CD14-positive monocyte (primary cell): ENCODE measurements at regions not wholly inside any gene's neighbourhood (a gene's known extent, or its start where the extent isn't known, plus 50 kb on each side); places are given as distances from the start of the nearest gene placed in this dataset.

Source experiments
- DNase-seq, 3 donors: peaks; one replicate each; pipeline ENCODE4 v3.0.0-alpha.2; 2011 to 2022
- H2AFZ ChIP-seq: 2 replicates; pipeline ENCODE4 v1.6.0; 2012; ENCODE audit warnings: mild to moderate bottlenecking, low read depth, low read length, inconsistent platforms; ENCODE audit not compliant: insufficient read depth, poor library complexity, severe bottlenecking
- H3K27ac ChIP-seq, 2 donors: 1 replicate in 1 of 2; 2 replicates in 1 of 2; pipeline ENCODE4 v1.5.1; 2012 to 2013; ENCODE audit warnings: low read length in 2 of 2, control low read depth in 1 of 2, inconsistent platforms in 1 of 2, low read depth in 1 of 2, mild to moderate bottlenecking in 1 of 2
- H3K27me3 ChIP-seq, 2 donors: one replicate each; pipeline versions ENCODE4 v1.6.0 to v1.6.1; 2011 to 2013; ENCODE audit warnings: low read length in 2 of 2; ENCODE audit not compliant: control insufficient read depth in 2 of 2, insufficient read depth in 2 of 2
- H3K36me3 ChIP-seq, 2 donors: replicated peaks in 1 of 2; 1 replicate in 1 of 2; 2 replicates in 1 of 2; pipeline versions ENCODE4 v1.5.1 to v1.6.1; 2012 to 2013; ENCODE audit warnings: low read length in 2 of 2, control low read depth in 1 of 2, inconsistent platforms in 1 of 2, mild to moderate bottlenecking in 1 of 2; ENCODE audit not compliant: insufficient read depth in 2 of 2, control insufficient read depth in 1 of 2
- H3K4me1 ChIP-seq, 2 donors: 1 replicate in 1 of 2; 2 replicates in 1 of 2; pipeline versions ENCODE4 v1.5.1 to v1.6.1; 2012 to 2013; ENCODE audit warnings: low read length in 2 of 2, control low read depth in 1 of 2, inconsistent platforms in 1 of 2, mild to moderate bottlenecking in 1 of 2, moderate library complexity in 1 of 2; ENCODE audit not compliant: insufficient read depth in 2 of 2, control insufficient read depth in 1 of 2
- H3K4me2 ChIP-seq: replicated peaks from 2 replicates; pipeline ENCODE3; 2012; ENCODE audit warnings: low read length, moderate library complexity, mild to moderate bottlenecking; ENCODE audit not compliant: poor library complexity, severe bottlenecking; ENCODE audit errors: extremely low read depth
- H3K4me3 ChIP-seq, 3 experiments: fragments of 200-600 bp in 1 of 3; sonication (generic) in 1 of 3; replicated peaks in 1 of 3; 1 replicate in 2 of 3; 2 replicates in 1 of 3; pipeline ENCODE4 v1.5.1; 2011 to 2013; ENCODE audit warnings: low read length in 3 of 3, mild to moderate bottlenecking in 3 of 3, control low read depth in 2 of 3, low read depth in 2 of 3, inconsistent platforms in 1 of 3, moderate library complexity in 1 of 3
- H3K79me2 ChIP-seq: 2 replicates; pipeline ENCODE4 v1.6.0; 2012; ENCODE audit warnings: mild to moderate bottlenecking, control low read depth, inconsistent platforms, low read length, moderate library complexity; ENCODE audit not compliant: insufficient read depth
- H3K9ac ChIP-seq: 2 replicates; pipeline ENCODE4 v1.6.0; 2017; ENCODE audit warnings: low read length, mild to moderate bottlenecking; ENCODE audit not compliant: insufficient read depth, poor library complexity, severe bottlenecking
- H3K9me3 ChIP-seq, 2 donors: replicated peaks in 1 of 2; 1 replicate in 1 of 2; 2 replicates in 1 of 2; pipeline versions ENCODE4 v1.5.1 to v1.6.1; 2012 to 2013; ENCODE audit warnings: low read length in 2 of 2, control low read depth in 1 of 2; ENCODE audit not compliant: control insufficient read depth in 1 of 2, insufficient read depth in 1 of 2
- H4K20me1 ChIP-seq: 2 replicates; pipeline ENCODE4 v1.6.0; 2012; ENCODE audit warnings: mild to moderate bottlenecking, low read length, control low read depth, moderate library complexity; ENCODE audit not compliant: insufficient read depth
- H3K27ac Mint-ChIP-seq, 7 donors: one replicate each; pipeline ENCODE4 v1.8.0; 2020; ENCODE audit warnings: mild to moderate bottlenecking in 7 of 7, mixed read lengths in 7 of 7, moderate library complexity in 6 of 7, inconsistent platforms in 2 of 7
- H3K27me3 Mint-ChIP-seq, 3 donors: one replicate each; pipeline ENCODE4 v1.8.0; 2021 to 2022; ENCODE audit warnings: low read depth in 3 of 3, mild to moderate bottlenecking in 3 of 3, mixed read lengths in 3 of 3, moderate library complexity in 3 of 3, inconsistent platforms in 1 of 3
- H3K36me3 Mint-ChIP-seq, 2 donors: one replicate each; pipeline ENCODE4 v1.8.0; 2020; ENCODE audit warnings: mixed read lengths in 2 of 2, inconsistent platforms in 1 of 2, mild to moderate bottlenecking in 1 of 2
- H3K4me1 Mint-ChIP-seq: one replicate; pipeline ENCODE4 v1.8.0; 2020; ENCODE audit warnings: mild to moderate bottlenecking, mixed read lengths
- H3K4me3 Mint-ChIP-seq, 2 donors: one replicate each; pipeline ENCODE4 v1.8.0; 2020; ENCODE audit warnings: mild to moderate bottlenecking in 2 of 2, mixed read lengths in 2 of 2, moderate library complexity in 1 of 2
- H3K9me3 Mint-ChIP-seq, 7 donors: one replicate each; pipeline ENCODE4 v1.8.0; 2020 to 2022; ENCODE audit warnings: mixed read lengths in 7 of 7, mild to moderate bottlenecking in 6 of 7, moderate library complexity in 6 of 7, inconsistent platforms in 2 of 7
- WGBS: methylation state at CpG from one replicate; pipeline ENCODE4 v1.1.5; 2013; ENCODE audit warnings: missing lambda C conversion rate; ENCODE audit not compliant: insufficient coverage; 5-methylcytosine and 5-hydroxymethylcytosine counted together
- intact Hi-C, 2 donors: fragments of 100-400 bp; cut with micrococcal nuclease; formaldehyde crosslinking; loops; one replicate each; pipeline versions ENCODE4 v1.15.0 to v1.15.1; 2023
- TF ChIP-seq, protein P1 (sequence below): fragments of 200-600 bp; IDR thresholded peaks from one replicate; pipeline ENCODE4 v1.8.0; 2022; ENCODE audit warnings: antibody characterized with exemption, mild to moderate bottlenecking

DNA sequence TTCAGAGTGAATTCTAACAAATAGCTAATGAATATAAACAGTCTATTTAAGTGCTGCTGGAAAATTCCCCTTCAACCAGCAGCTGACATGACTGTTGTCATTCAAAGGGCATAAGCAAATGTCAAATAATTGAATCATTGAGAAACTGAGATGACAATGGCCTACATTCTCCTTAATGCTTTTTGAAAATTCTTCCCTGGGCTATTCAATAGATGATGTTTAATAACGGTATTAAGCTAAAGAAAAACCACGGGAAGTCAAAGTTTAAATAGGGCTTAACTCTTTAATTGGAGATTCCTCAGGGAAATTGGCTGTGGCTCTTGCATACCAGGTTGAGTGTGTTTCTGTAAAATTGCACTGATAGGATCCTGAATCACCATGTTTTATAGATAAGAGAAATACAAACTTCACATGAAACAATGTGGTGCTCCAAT, 77.0 kb downstream of the ARL4A start:
- Mint-ChIP-seq H3K27ac (no peak overlapping the region), H3K9me3 (peaks cover 5 to 21% (median 8%) of the 10 kb centered on the region in 7 donors), H3K4me3 (no peak overlapping the region), H3K27me3 (peaks cover 0 to 3% (median 0%) of the 10 kb centered on the region in 3 donors), H3K36me3 (no peaks in the 10 kb centered on the region), H3K4me1 (no peaks in the 10 kb centered on the region)
- TF ChIP-seq, protein P1, sequence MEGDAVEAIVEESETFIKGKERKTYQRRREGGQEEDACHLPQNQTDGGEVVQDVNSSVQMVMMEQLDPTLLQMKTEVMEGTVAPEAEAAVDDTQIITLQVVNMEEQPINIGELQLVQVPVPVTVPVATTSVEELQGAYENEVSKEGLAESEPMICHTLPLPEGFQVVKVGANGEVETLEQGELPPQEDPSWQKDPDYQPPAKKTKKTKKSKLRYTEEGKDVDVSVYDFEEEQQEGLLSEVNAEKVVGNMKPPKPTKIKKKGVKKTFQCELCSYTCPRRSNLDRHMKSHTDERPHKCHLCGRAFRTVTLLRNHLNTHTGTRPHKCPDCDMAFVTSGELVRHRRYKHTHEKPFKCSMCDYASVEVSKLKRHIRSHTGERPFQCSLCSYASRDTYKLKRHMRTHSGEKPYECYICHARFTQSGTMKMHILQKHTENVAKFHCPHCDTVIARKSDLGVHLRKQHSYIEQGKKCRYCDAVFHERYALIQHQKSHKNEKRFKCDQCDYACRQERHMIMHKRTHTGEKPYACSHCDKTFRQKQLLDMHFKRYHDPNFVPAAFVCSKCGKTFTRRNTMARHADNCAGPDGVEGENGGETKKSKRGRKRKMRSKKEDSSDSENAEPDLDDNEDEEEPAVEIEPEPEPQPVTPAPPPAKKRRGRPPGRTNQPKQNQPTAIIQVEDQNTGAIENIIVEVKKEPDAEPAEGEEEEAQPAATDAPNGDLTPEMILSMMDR: no peak
- no peak overlapping the region for H2AFZ ChIP-seq
- WGBS: no CpG with 5 or more reads among the region's 2 CpGs
- no peaks in the 10 kb centered on the region for H3K27me3 ChIP-seq
- no peak overlapping the region for H3K4me3 ChIP-seq
- H3K9ac ChIP-seq: no peak overlapping the region
- H4K20me1 ChIP-seq: no peaks in the 10 kb centered on the region
- no peaks in the 10 kb centered on the region for H3K9me3 ChIP-seq
- DNase-seq: no peak
- no peaks in the 10 kb centered on the region for H3K4me1 ChIP-seq
- H3K79me2 ChIP-seq: no peaks in the 10 kb centered on the region
- no peaks in the 10 kb centered on the region for H3K36me3 ChIP-seq
- H3K4me2 ChIP-seq: no peak overlapping the region
- no peak overlapping the region for H3K27ac ChIP-seq
- intact Hi-C loops: no loop called here

DNA sequence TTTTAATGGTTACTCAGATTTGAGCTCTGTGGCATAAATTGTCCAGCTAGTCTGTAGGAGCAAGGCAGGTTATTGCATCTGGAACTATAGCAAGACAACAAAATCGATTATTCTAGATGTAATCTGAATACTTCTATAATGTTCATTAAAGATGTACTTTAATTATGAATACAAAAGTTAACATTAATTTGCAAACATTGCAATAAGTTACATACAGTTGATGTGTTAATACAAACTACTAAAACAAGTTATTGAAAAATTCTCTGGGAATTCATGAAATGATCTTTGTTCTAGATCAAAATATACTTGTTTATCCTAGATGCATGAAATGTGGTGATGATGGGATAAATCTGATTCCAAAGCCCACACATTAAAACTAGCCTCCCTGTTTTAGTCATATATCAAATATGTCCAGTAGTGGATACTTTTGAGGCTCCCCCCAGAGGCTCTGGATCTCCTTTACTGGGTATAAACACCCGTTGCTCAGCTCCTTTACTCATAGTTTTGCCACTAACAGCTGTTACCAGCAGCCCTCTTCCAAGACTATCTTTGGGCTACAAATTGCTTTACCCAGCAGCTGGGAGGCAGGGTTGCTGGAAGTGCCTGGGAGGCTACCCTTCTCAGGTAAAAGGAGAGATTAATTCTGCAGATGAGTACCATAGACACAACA, 78.1 kb downstream of the ARL4A start:
- intact Hi-C loops: no loop called here
- TF ChIP-seq, protein P1: no peak
- Histone ChIP-seq H3K9ac (no peak overlapping the region), H3K4me2 (no peak overlapping the region), H3K9me3 (no peaks in the 10 kb centered on the region), H3K27ac (no peak overlapping the region), H3K27me3 (no peaks in the 10 kb centered on the region), H3K4me1 (no peaks in the 10 kb centered on the region), H3K79me2 (no peaks in the 10 kb centered on the region), H3K4me3 (no peak overlapping the region), H3K36me3 (no peaks in the 10 kb centered on the region), H4K20me1 (no peaks in the 10 kb centered on the region), H2AFZ (no peak overlapping the region)
- Mint-ChIP-seq H3K4me3 (no peak overlapping the region), H3K27ac (no peak overlapping the region), H3K36me3 (no peaks in the 10 kb centered on the region), H3K27me3 (peaks cover 0 to 6% (median 0%) of the 10 kb centered on the region in 3 donors), H3K9me3 (peaks cover 0 to 14% (median 2%) of the 10 kb centered on the region in 7 donors), H3K4me1 (no peaks in the 10 kb centered on the region)
- WGBS: 80% methylated on average over 1 of the region's 2 CpGs
- no peak for DNase-seq
